ENCODE measurements at regions not wholly inside any gene's neighbourhood (a gene's known extent, or its start where the extent isn't known, plus 50 kb on each side); places are given as distances from the start of the nearest gene placed in this dataset.

- TF ChIP-seq, protein P1, sequence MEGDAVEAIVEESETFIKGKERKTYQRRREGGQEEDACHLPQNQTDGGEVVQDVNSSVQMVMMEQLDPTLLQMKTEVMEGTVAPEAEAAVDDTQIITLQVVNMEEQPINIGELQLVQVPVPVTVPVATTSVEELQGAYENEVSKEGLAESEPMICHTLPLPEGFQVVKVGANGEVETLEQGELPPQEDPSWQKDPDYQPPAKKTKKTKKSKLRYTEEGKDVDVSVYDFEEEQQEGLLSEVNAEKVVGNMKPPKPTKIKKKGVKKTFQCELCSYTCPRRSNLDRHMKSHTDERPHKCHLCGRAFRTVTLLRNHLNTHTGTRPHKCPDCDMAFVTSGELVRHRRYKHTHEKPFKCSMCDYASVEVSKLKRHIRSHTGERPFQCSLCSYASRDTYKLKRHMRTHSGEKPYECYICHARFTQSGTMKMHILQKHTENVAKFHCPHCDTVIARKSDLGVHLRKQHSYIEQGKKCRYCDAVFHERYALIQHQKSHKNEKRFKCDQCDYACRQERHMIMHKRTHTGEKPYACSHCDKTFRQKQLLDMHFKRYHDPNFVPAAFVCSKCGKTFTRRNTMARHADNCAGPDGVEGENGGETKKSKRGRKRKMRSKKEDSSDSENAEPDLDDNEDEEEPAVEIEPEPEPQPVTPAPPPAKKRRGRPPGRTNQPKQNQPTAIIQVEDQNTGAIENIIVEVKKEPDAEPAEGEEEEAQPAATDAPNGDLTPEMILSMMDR (IDR thresholded peaks at IDR 0.05) = no peak
- no peak for TF ChIP-seq POLR2A (IDR thresholded peaks at IDR 0.05)
Measured at GRCh38 chr5:58235299-58235698, 224.6 kb downstream of the PLK2 start.
